HCT116 (cell line): ENCODE measurements at regions not wholly inside any gene's neighbourhood (a gene's known extent, or its start where the extent isn't known, plus 50 kb on each side); places are given as distances from the start of the nearest gene placed in this dataset.

Experiments used
- ATAC-seq: fragments of 200-7000 bp; cut with Tn5 transposase; 2 replicates; pipeline ENCODE4 v1.9.1; 2020; ENCODE audit warnings: mild to moderate bottlenecking, moderate library complexity
- BruUV-seq: library from RNA; stranded (reverse); fragments of 400-500 nt; replicated peaks from 2 replicates; lab custom pipeline; 2021; lab: Mats Ljungman, UMichigan
- CTCF ChIA-PET: fragments of 300-600 bp; sonication (Branson Sonifier 250); formaldehyde crosslinking; loops from one replicate; lab custom pipeline; 2021; ENCODE audit warnings: antibody characterized with exemption; lab: Charles Lee
- POLR2A ChIA-PET: fragments of 300-600, 350-600 bp; sonication (Branson Sonifier 250); formaldehyde crosslinking; loops from one replicate; lab custom pipeline; 2021; ENCODE audit warnings: antibody characterized with exemption; lab: Charles Lee
- RAD21 ChIA-PET, 2 experiments: fragments of 300-600 bp; sonication (Branson Sonifier 250); formaldehyde crosslinking; loops; one replicate each; lab custom pipeline; 2023; ENCODE audit warnings: low total read pairs in 2 of 2; ENCODE audit not compliant: uncharacterized antibody in 2 of 2, unreplicated experiment in 2 of 2, low non-redundant PET in 1 of 2; lab: Charles Lee
- DNase-seq: peaks from one replicate; pipeline ENCODE4 v3.0.0-alpha.2; 2010; ENCODE audit warnings: low read depth, low spot score
- H2AFZ ChIP-seq: fragments of 200-600 bp; shearing (Covaris generic), sonication (generic); 2 replicates; pipeline ENCODE4 v1.6.1; 2017; ENCODE audit warnings: low read depth, mixed run types, mixed read lengths, antibody characterized with exemption, low read length; ENCODE audit not compliant: poor library complexity, severe bottlenecking
- H3K27ac ChIP-seq: 2 replicates; pipeline ENCODE4 v1.5.1; 2012; ENCODE audit warnings: low read depth, low read length
- H3K27me3 ChIP-seq: fragments of 200-600 bp; sonication (generic); 2 replicates; pipeline ENCODE4 v1.6.1; 2016; ENCODE audit warnings: mixed run types, low read length, mixed read lengths; ENCODE audit not compliant: insufficient read depth
- H3K36me3 ChIP-seq, 2 experiments: fragments of 200-500 bp in 1 of 2; fragments of 200-600 bp in 1 of 2; sonication (Bioruptor generic) in 1 of 2; sonication (generic) in 1 of 2; 2 replicates each; pipeline versions ENCODE4 v1.5.1 to v1.6.1; 2014 to 2016; ENCODE audit warnings: low read length in 2 of 2, inconsistent platforms in 1 of 2, mixed read lengths in 1 of 2, mixed run types in 1 of 2; ENCODE audit not compliant: insufficient read depth in 2 of 2, control insufficient read depth in 1 of 2
- H3K4me1 ChIP-seq, 2 experiments: fragments of 200-600 bp in 1 of 2; sonication (generic) in 1 of 2; 2 replicates each; pipeline versions ENCODE4 v1.5.1 to v1.6.1; 2012 to 2017; ENCODE audit warnings: low read length in 2 of 2, inconsistent platforms in 1 of 2, mild to moderate bottlenecking in 1 of 2, mixed read lengths in 1 of 2, mixed run types in 1 of 2, moderate library complexity in 1 of 2; ENCODE audit not compliant: insufficient read depth in 2 of 2, control insufficient read depth in 1 of 2
- H3K4me2 ChIP-seq: fragments of 200-600 bp; sonication (generic); 2 replicates; pipeline ENCODE4 v1.6.1; 2017; ENCODE audit warnings: mixed run types, low read length, mixed read lengths
- H3K4me3 ChIP-seq, 2 experiments: fragments of 200-600 bp in 1 of 2; sonication (generic) in 1 of 2; replicated peaks in 1 of 2; 2 replicates each; pipeline ENCODE4 v1.5.1; 2011 to 2016; ENCODE audit warnings: low read length in 2 of 2, control low read depth in 1 of 2, low read depth in 1 of 2, mild to moderate bottlenecking in 1 of 2, mixed read lengths in 1 of 2, mixed run types in 1 of 2
- H3K79me2 ChIP-seq: fragments of 200-600 bp; sonication (generic); 2 replicates; pipeline ENCODE4 v1.6.1; 2017; ENCODE audit warnings: mild to moderate bottlenecking, mixed run types, low read length, moderate library complexity, mixed read lengths; ENCODE audit not compliant: insufficient read depth
- H3K9ac ChIP-seq: fragments of 200-600 bp; sonication (generic); 2 replicates; pipeline ENCODE4 v1.6.1; 2016; ENCODE audit warnings: low read length, mixed read lengths
- H3K9me2 ChIP-seq: fragments of 200-600 bp; sonication (generic), shearing (Covaris generic); 2 replicates; pipeline ENCODE4 v1.6.1; 2017; ENCODE audit warnings: mixed run types, mild to moderate bottlenecking, moderate library complexity; ENCODE audit not compliant: insufficient read depth
- H3K9me3 ChIP-seq, 2 experiments: fragments of 200-500 bp in 1 of 2; fragments of 200-600 bp in 1 of 2; sonication (Bioruptor generic) in 1 of 2; sonication (generic) in 1 of 2; 2 replicates each; pipeline ENCODE4 v1.6.1; 2014 to 2017; ENCODE audit warnings: low read length in 2 of 2, mixed read lengths in 2 of 2, inconsistent platforms in 1 of 2, low read depth in 1 of 2, mild to moderate bottlenecking in 1 of 2, mixed run types in 1 of 2, moderate library complexity in 1 of 2; ENCODE audit not compliant: control insufficient read depth in 1 of 2, insufficient read depth in 1 of 2
- H4K20me1 ChIP-seq: fragments of 200-600 bp; sonication (generic), shearing (Covaris generic); 2 replicates; pipeline ENCODE4 v1.6.1; 2017; ENCODE audit warnings: mixed run types, mild to moderate bottlenecking, moderate library complexity; ENCODE audit not compliant: insufficient read depth
- CTCF ChIP-seq, 3 experiments: fragments of 200-600 bp in 1 of 3; sonication (generic) in 1 of 3; IDR thresholded peaks in 2 of 3; conservative IDR thresholded peaks in 1 of 3; 2 replicates each; pipeline ENCODE4 v1.5.1; 2012 to 2017; ENCODE audit warnings: low read depth in 2 of 3, low read length in 2 of 3, antibody characterized with exemption in 1 of 3, borderline replicate concordance in 1 of 3, control low read depth in 1 of 3, mild to moderate bottlenecking in 1 of 3, mixed read lengths in 1 of 3, mixed run types in 1 of 3, moderate library complexity in 1 of 3; ENCODE audit not compliant: insufficient read depth in 1 of 3
- MAX ChIP-seq: IDR thresholded peaks from 2 replicates; pipeline ENCODE4 v1.6.1; 2012
- REST ChIP-seq: IDR thresholded peaks from 2 replicates; pipeline ENCODE4 v1.6.1; 2012; ENCODE audit warnings: low read depth
- SIN3A ChIP-seq: IDR thresholded peaks from 2 replicates; pipeline ENCODE4 v1.6.1; 2012; ENCODE audit warnings: low read depth
- YY1 ChIP-seq: IDR thresholded peaks from 2 replicates; pipeline ENCODE4 v1.6.1; 2011; ENCODE audit warnings: low read length, low read depth, moderate library complexity, mild to moderate bottlenecking; ENCODE audit not compliant: insufficient replicate concordance; ENCODE audit errors: extremely low read depth
- ZBTB33 ChIP-seq: IDR thresholded peaks from 2 replicates; pipeline ENCODE4 v1.6.1; 2011; ENCODE audit warnings: mild to moderate bottlenecking, low read length, moderate library complexity; ENCODE audit not compliant: insufficient replicate concordance; ENCODE audit errors: extremely low read depth
- ZFX ChIP-seq: fragments of 450-650 bp; IDR thresholded peaks from 2 replicates; pipeline ENCODE4 v1.6.1; 2017
- ZNF274 ChIP-seq: fragments of 200-500 bp; sonication (Bioruptor generic); IDR thresholded peaks from 2 replicates; pipeline ENCODE4 v1.6.1; 2014; ENCODE audit warnings: mild to moderate bottlenecking, low read depth, low read length, inconsistent platforms
- intact Hi-C: fragments of 100-400 bp; cut with micrococcal nuclease; formaldehyde crosslinking; loops from 2 replicates; pipeline ENCODE4 v1.10.0; 2022

- Histone ChIP-seq H3K9me2 (no peaks in the 10 kb centered on the region), H3K27me3 (no peaks in the 10 kb centered on the region), H3K9ac (no peak overlapping the region), H2AFZ (no peak overlapping the region), H3K36me3 (no peaks in the 10 kb centered on the region), H4K20me1 (no peaks in the 10 kb centered on the region), H3K4me1 (no peaks in the 10 kb centered on the region), H3K79me2 (no peaks in the 10 kb centered on the region), H3K4me3 (no peak overlapping the region), H3K27ac (no peak overlapping the region), H3K4me2 (no peak overlapping the region), H3K9me3 (no peaks in the 10 kb centered on the region)
- POLR2A ChIA-PET = no interaction called here
- intact Hi-C loops = no loop called here
- no peak for TF ChIP-seq YY1
- TF ChIP-seq SIN3A = no peak
- RAD21 ChIA-PET = interaction anchor here in 1 of 2 experiments (0.6 kb wide), 1 partner anchor 14 kb away, joined by 3 read pairs; no protein-coding TSS in a partner anchor
- no TSS peak for BruUV-seq
- no peak for DNase-seq
- ATAC-seq = no peak
- CTCF ChIA-PET = no interaction called here
These were observed 238.9 kb upstream of the NR4A3 start for GRCh38 chr9:99582814-99583213.

- no peak overlapping the region for H3K27ac ChIP-seq
- intact Hi-C loops = no loop called here
- no TSS peak for BruUV-seq
- H3K4me2 ChIP-seq = no peak overlapping the region
- no peaks in the 10 kb centered on the region for H3K9me3 ChIP-seq
- H3K27me3 ChIP-seq = no peaks in the 10 kb centered on the region
- ATAC-seq = no peak
- H3K79me2 ChIP-seq = no peaks in the 10 kb centered on the region
- H3K9ac ChIP-seq = no peak overlapping the region
- no peaks in the 10 kb centered on the region for H3K36me3 ChIP-seq
- CTCF ChIA-PET = no interaction called here
- H3K9me2 ChIP-seq = no peaks in the 10 kb centered on the region
- no peaks in the 10 kb centered on the region for H4K20me1 ChIP-seq
- no peak overlapping the region for H3K4me3 ChIP-seq
- no peak overlapping the region for H2AFZ ChIP-seq
- H3K4me1 ChIP-seq = no peaks in the 10 kb centered on the region
- no peak for DNase-seq
- POLR2A ChIA-PET = no interaction called here
- TF ChIP-seq ZBTB33 = no peak
- no peak for TF ChIP-seq SIN3A
- TF ChIP-seq MAX = no peak
- no peak for TF ChIP-seq ZNF274
- no peak for TF ChIP-seq REST
- no peak for TF ChIP-seq ZFX
- TF ChIP-seq CTCF (IDR thresholded peaks at IDR 0.05 in 2 of 3, conservative IDR thresholded peaks at IDR 0.05 in 1 of 3; ENCODE audit: borderline replicate concordance in 1 of 3, insufficient read depth in 1 of 3, low read depth in 2 of 3, low read length in 2 of 3) = no peak
- RAD21 ChIA-PET = no interaction called here
These were observed 233.4 kb upstream of the NR4A3 start for GRCh38 chr9:99588299-99588698.
